ENCODE measurements at regions not wholly inside any gene's neighbourhood (a gene's known extent, or its start where the extent isn't known, plus 50 kb on each side); places are given as distances from the start of the nearest gene placed in this dataset.

DNA sequence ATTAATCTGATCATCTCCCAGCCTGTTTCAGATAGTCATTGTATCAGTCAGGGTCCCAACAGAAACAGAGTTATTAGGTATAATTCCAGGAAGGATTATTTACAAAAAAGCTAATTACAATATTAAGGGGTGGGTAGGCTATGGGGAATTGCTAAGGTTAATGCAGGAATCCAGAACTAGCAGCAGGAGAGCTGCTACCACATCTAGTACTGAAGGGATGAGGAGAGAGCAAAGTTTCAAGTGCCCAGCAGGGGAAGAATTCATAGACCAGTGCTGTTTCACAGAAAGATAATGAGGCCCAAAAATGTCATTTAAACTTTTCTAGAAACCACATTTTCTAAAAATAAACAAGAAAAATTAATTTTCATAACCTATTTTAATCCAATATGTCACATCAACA lies 284.2 kb downstream of the HACE1 start:
- no peak for DNase-seq (ENCODE audit: low read depth, low spot score)
- H3K9me3 ChIP-seq (ENCODE audit: insufficient read depth, low read length) = no peaks in the 10 kb centered on the region
- no peaks in the 10 kb centered on the region for H3K27me3 ChIP-seq (ENCODE audit: insufficient read depth, insufficient read length)
- H3K36me3 ChIP-seq (ENCODE audit: insufficient read depth, insufficient read length, low read length) = no peaks in the 10 kb centered on the region
- H3K9ac ChIP-seq (ENCODE audit: insufficient read length, low read depth) = no peak overlapping the region
- TF ChIP-seq SUZ12 (IDR thresholded peaks at IDR 0.05; ENCODE audit: extremely low read depth, insufficient read depth, insufficient read length) (no peak), ZNF274 (IDR thresholded peaks at IDR 0.05; ENCODE audit: low read depth, low read length) (no peak), YY1 (IDR thresholded peaks at IDR 0.05; ENCODE audit: insufficient read depth, insufficient read length) (no peak)
- H3K4me3 ChIP-seq (ENCODE audit: insufficient read length, low read depth) = no peak overlapping the region
- no peaks in the 10 kb centered on the region for H3K4me1 ChIP-seq (ENCODE audit: insufficient read depth, insufficient read length)

DNA sequence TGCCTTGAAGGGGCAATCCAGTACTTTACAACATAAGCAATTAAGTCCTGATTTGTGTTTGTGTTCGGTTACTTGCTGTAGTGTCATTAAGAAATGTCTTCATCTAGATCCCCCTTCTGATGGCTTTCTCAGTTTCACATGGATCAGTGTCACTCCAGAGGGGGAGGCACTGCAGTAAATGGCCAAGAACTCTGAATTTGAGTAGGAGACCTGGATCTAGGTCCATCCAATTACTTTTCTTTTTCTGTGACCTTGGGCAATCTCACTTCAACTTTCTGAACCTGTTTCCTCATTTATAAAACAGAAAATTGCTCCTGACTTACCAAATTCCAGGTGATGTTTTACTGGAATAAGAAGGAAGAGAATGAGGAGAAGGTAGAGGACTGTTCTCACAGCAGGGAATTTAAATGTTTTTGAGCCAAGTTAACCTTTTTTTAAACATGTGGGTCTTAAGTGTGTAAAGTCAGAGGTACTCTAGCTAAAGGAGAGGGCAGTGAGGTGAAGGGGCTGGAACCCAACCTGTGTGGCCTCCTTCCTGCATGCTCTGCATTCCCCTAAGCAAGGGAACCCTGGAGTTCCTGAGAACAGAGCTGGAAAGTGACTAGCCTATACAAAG lies 285.5 kb downstream of the HACE1 start:
- Histone ChIP-seq H3K9me3 (ENCODE audit: insufficient read depth, low read length) (no peaks in the 10 kb centered on the region), H3K27me3 (ENCODE audit: insufficient read depth, insufficient read length) (no peaks in the 10 kb centered on the region), H3K36me3 (ENCODE audit: insufficient read depth, insufficient read length, low read length) (no peaks in the 10 kb centered on the region), H3K9ac (ENCODE audit: insufficient read length, low read depth) (no peak overlapping the region), H3K4me3 (ENCODE audit: insufficient read length, low read depth) (no peak overlapping the region), H3K4me1 (ENCODE audit: insufficient read depth, insufficient read length) (no peaks in the 10 kb centered on the region)
- no peak for DNase-seq (ENCODE audit: low read depth, low spot score)
- TF ChIP-seq SUZ12 (IDR thresholded peaks at IDR 0.05; ENCODE audit: extremely low read depth, insufficient read depth, insufficient read length) (no peak), ZNF274 (IDR thresholded peaks at IDR 0.05; ENCODE audit: low read depth, low read length) (no peak), YY1 (IDR thresholded peaks at IDR 0.05; ENCODE audit: insufficient read depth, insufficient read length) (no peak)

DNA sequence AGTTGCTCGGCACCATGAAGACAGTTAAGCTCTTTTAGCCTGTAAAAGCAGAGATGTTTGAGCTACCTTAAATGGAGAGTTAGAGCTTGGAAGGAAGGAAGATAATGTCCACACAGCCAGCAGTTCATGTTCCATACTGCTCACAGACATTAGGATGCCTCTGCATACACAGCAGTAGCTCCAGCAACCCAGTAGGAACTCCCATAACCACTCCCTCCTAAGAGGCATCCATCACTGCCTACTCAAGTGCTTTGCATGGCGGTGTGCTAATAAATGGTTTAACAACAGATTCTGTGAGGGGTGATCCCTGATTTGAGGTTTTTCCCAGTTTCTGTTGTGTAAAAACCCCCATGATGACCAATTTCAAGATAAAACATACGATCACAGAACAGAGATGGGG lies 286.4 kb downstream of the HACE1 start:
- TF ChIP-seq SUZ12 (IDR thresholded peaks at IDR 0.05; ENCODE audit: extremely low read depth, insufficient read depth, insufficient read length) (no peak), ZNF274 (IDR thresholded peaks at IDR 0.05; ENCODE audit: low read depth, low read length) (no peak), YY1 (IDR thresholded peaks at IDR 0.05; ENCODE audit: insufficient read depth, insufficient read length) (no peak)
- H3K4me3 ChIP-seq (ENCODE audit: insufficient read length, low read depth) = no peak overlapping the region
- H3K9ac ChIP-seq (ENCODE audit: insufficient read length, low read depth) = no peak overlapping the region
- DNase-seq (ENCODE audit: low read depth, low spot score) = no peak
- no peaks in the 10 kb centered on the region for H3K9me3 ChIP-seq (ENCODE audit: insufficient read depth, low read length)
- H3K27me3 ChIP-seq (ENCODE audit: insufficient read depth, insufficient read length) = no peaks in the 10 kb centered on the region
- no peaks in the 10 kb centered on the region for H3K36me3 ChIP-seq (ENCODE audit: insufficient read depth, insufficient read length, low read length)
- no peaks in the 10 kb centered on the region for H3K4me1 ChIP-seq (ENCODE audit: insufficient read depth, insufficient read length)

DNA sequence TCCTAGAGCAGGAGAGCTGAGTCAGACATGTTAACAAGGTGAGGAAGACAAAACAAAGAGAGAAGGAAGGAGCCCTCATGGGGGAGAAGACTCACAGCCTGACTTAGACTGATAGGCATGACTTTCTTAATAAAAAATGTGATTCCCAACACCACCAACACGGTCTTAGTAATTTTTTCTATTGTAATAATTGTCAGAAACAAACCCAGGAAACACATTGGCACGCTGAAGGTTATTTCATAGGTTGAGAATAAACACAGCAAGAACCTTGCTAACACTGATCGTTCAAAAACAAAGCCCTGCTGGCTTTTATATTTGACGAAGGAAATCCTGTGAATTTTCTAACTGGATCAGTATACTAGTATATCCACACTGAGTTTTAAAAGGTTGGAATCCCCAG lies 286.8 kb downstream of the HACE1 start:
- no peaks in the 10 kb centered on the region for H3K27me3 ChIP-seq (ENCODE audit: insufficient read depth, insufficient read length)
- no peak overlapping the region for H3K4me3 ChIP-seq (ENCODE audit: insufficient read length, low read depth)
- H3K9me3 ChIP-seq (ENCODE audit: insufficient read depth, low read length) = no peaks in the 10 kb centered on the region
- no peak for TF ChIP-seq ZNF274 (IDR thresholded peaks at IDR 0.05; ENCODE audit: low read depth, low read length)
- TF ChIP-seq SUZ12 (IDR thresholded peaks at IDR 0.05; ENCODE audit: extremely low read depth, insufficient read depth, insufficient read length) = no peak
- TF ChIP-seq YY1 (IDR thresholded peaks at IDR 0.05; ENCODE audit: insufficient read depth, insufficient read length) = no peak
- no peaks in the 10 kb centered on the region for H3K4me1 ChIP-seq (ENCODE audit: insufficient read depth, insufficient read length)
- no peak overlapping the region for H3K9ac ChIP-seq (ENCODE audit: insufficient read length, low read depth)
- no peak for DNase-seq (ENCODE audit: low read depth, low spot score)
- no peaks in the 10 kb centered on the region for H3K36me3 ChIP-seq (ENCODE audit: insufficient read depth, insufficient read length, low read length)

DNA sequence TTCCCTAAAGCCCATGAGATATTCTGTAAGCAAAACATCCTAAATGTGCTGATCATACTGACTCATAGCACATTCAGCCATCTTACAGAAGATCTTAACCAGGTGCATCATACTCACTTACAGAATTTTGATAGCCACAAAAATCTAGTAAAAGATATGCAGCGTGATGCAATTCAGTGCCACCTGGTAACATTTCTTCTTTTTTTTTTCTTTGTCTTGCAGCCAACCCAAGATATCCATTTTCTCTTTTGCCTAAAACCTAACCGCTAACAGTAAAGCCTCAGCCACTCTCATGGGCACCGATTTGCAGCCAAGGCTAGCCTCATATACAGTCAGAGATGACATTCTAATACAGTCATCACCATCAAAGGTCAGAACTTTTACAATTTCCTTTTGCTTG lies 293.3 kb downstream of the HACE1 start:
- TF ChIP-seq SUZ12 (IDR thresholded peaks at IDR 0.05; ENCODE audit: extremely low read depth, insufficient read depth, insufficient read length) (no peak), YY1 (IDR thresholded peaks at IDR 0.05; ENCODE audit: insufficient read depth, insufficient read length) (no peak), ZNF274 (IDR thresholded peaks at IDR 0.05; ENCODE audit: low read depth, low read length) (no peak)

DNA sequence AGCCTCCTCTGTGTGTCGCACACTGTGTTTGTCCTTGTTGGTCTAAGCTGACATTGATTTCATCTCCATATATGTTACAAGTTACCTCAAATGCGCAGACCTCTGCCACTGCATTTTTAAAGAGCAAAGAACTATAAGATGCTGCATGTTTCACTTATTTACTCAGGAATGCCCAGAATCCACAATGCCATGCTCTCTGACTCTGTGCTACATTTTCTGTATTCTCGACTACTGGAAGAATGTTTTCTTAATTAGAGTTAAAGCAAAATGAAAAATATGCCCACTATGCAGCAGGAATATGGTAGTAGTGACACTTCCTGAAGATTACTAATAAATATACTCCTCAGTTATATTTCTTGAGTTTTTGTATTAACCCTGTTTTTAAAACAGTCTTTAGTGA lies 296.4 kb downstream of the HACE1 start:
- Histone ChIP-seq H3K9ac (ENCODE audit: insufficient read length, low read depth) (no peak overlapping the region), H3K27me3 (ENCODE audit: insufficient read depth, insufficient read length) (no peaks in the 10 kb centered on the region), H3K4me1 (ENCODE audit: insufficient read depth, insufficient read length) (no peaks in the 10 kb centered on the region), H3K36me3 (ENCODE audit: insufficient read depth, insufficient read length, low read length) (no peaks in the 10 kb centered on the region), H3K9me3 (ENCODE audit: insufficient read depth, low read length) (no peaks in the 10 kb centered on the region), H3K4me3 (ENCODE audit: insufficient read length, low read depth) (no peak overlapping the region)
- no peak for DNase-seq (ENCODE audit: low read depth, low spot score)
- TF ChIP-seq YY1 (IDR thresholded peaks at IDR 0.05; ENCODE audit: insufficient read depth, insufficient read length) (no peak), SUZ12 (IDR thresholded peaks at IDR 0.05; ENCODE audit: extremely low read depth, insufficient read depth, insufficient read length) (no peak), ZNF274 (IDR thresholded peaks at IDR 0.05; ENCODE audit: low read depth, low read length) (no peak)

More for the DNA sequence above, 293.3 kb downstream of the HACE1 start:
- Histone ChIP-seq H3K9ac (ENCODE audit: insufficient read length, low read depth) (no peak overlapping the region), H3K4me3 (ENCODE audit: insufficient read length, low read depth) (no peak overlapping the region), H3K36me3 (ENCODE audit: insufficient read depth, insufficient read length, low read length) (no peaks in the 10 kb centered on the region), H3K27me3 (ENCODE audit: insufficient read depth, insufficient read length) (no peaks in the 10 kb centered on the region), H3K9me3 (ENCODE audit: insufficient read depth, low read length) (no peaks in the 10 kb centered on the region), H3K4me1 (ENCODE audit: insufficient read depth, insufficient read length) (no peaks in the 10 kb centered on the region)
- no peak for DNase-seq (ENCODE audit: low read depth, low spot score)

- no peaks in the 10 kb centered on the region for H3K4me1 ChIP-seq (ENCODE audit: insufficient read depth, insufficient read length)
- H3K36me3 ChIP-seq (ENCODE audit: insufficient read depth, insufficient read length, low read length) = no peaks in the 10 kb centered on the region
- H3K4me3 ChIP-seq (ENCODE audit: insufficient read length, low read depth) = no peak overlapping the region
- no peak for TF ChIP-seq YY1 (IDR thresholded peaks at IDR 0.05; ENCODE audit: insufficient read depth, insufficient read length)
- no peak for TF ChIP-seq ZNF274 (IDR thresholded peaks at IDR 0.05; ENCODE audit: low read depth, low read length)
- no peak for TF ChIP-seq SUZ12 (IDR thresholded peaks at IDR 0.05; ENCODE audit: extremely low read depth, insufficient read depth, insufficient read length)
- H3K9ac ChIP-seq (ENCODE audit: insufficient read length, low read depth) = no peak overlapping the region
- no peaks in the 10 kb centered on the region for H3K27me3 ChIP-seq (ENCODE audit: insufficient read depth, insufficient read length)
- no peak for DNase-seq (ENCODE audit: low read depth, low spot score)
- no peaks in the 10 kb centered on the region for H3K9me3 ChIP-seq (ENCODE audit: insufficient read depth, low read length)
Measured at GRCh38 chr6:104559435-104560202, 300.1 kb downstream of the HACE1 start.
